Small intestine (tissue), 7 donors: ENCODE measurements at regions not wholly inside any gene's neighbourhood (a gene's known extent, or its start where the extent isn't known, plus 50 kb on each side); places are given as distances from the start of the nearest gene placed in this dataset.
"Not testable (repeated sequence)": the region's sequence is repeated elsewhere in the genome, so short reads cannot be mapped to it uniquely, and the experiment has no call there.

Source experiments
- DNase-seq, 2 donors: peaks; one replicate each; pipeline versions ENCODE4 v3.0.0 to v3.0.0-alpha.2; 2013
- FAIRE-seq: peaks from 2 replicates; lab custom pipeline; 2012; peaks lifted over from hg19 to GRCh38; lab: Jason Lieb, UNC
- H3K27ac ChIP-seq, 3 donors: one replicate each; pipeline ENCODE4 v1.5.1; 2013; ENCODE audit warnings: low read length in 2 of 3, mild to moderate bottlenecking in 2 of 3, control low read depth in 1 of 3, inconsistent platforms in 1 of 3, low read depth in 1 of 3, moderate library complexity in 1 of 3
- H3K27me3 ChIP-seq, 3 donors: one replicate each; pipeline ENCODE4 v1.6.1; 2013; ENCODE audit warnings: low read length in 3 of 3, inconsistent platforms in 1 of 3; ENCODE audit not compliant: control insufficient read depth in 3 of 3, insufficient read depth in 3 of 3
- H3K36me3 ChIP-seq, 3 donors: one replicate each; pipeline ENCODE4 v1.6.1; 2013; ENCODE audit warnings: low read length in 3 of 3, inconsistent platforms in 1 of 3, low read depth in 1 of 3, mild to moderate bottlenecking in 1 of 3, moderate library complexity in 1 of 3; ENCODE audit not compliant: control insufficient read depth in 3 of 3, insufficient read depth in 2 of 3
- H3K4me1 ChIP-seq, 3 donors: one replicate each; pipeline ENCODE4 v1.6.1; 2013; ENCODE audit warnings: low read length in 2 of 3, inconsistent platforms in 1 of 3, low read depth in 1 of 3, mild to moderate bottlenecking in 1 of 3, moderate library complexity in 1 of 3; ENCODE audit not compliant: control insufficient read depth in 3 of 3, insufficient read depth in 2 of 3
- H3K4me3 ChIP-seq, 3 donors: one replicate each; pipeline ENCODE4 v1.5.1; 2013; ENCODE audit warnings: low read length in 3 of 3, control low read depth in 1 of 3, inconsistent platforms in 1 of 3, low read depth in 1 of 3, mild to moderate bottlenecking in 1 of 3, moderate library complexity in 1 of 3
- H3K9me3 ChIP-seq, 2 donors: one replicate each; pipeline ENCODE4 v1.6.1; 2013; ENCODE audit warnings: low read depth in 1 of 2, low read length in 1 of 2; ENCODE audit not compliant: control insufficient read depth in 2 of 2, insufficient read depth in 1 of 2
- WGBS, 3 donors: extraction: QIAGEN DNeasy Blood & Tissue Kit; methylation state at CpG; one replicate each; pipeline ENCODE4 v1.1.7; 2013; 5-methylcytosine and 5-hydroxymethylcytosine counted together
- donor health status: healthy with polysubstance abuse.
- donor health status: control.
- donor health status: control.
- donor health status: Bipolar disorder and iron deficiency.
- donor health status: healthy.

DNA sequence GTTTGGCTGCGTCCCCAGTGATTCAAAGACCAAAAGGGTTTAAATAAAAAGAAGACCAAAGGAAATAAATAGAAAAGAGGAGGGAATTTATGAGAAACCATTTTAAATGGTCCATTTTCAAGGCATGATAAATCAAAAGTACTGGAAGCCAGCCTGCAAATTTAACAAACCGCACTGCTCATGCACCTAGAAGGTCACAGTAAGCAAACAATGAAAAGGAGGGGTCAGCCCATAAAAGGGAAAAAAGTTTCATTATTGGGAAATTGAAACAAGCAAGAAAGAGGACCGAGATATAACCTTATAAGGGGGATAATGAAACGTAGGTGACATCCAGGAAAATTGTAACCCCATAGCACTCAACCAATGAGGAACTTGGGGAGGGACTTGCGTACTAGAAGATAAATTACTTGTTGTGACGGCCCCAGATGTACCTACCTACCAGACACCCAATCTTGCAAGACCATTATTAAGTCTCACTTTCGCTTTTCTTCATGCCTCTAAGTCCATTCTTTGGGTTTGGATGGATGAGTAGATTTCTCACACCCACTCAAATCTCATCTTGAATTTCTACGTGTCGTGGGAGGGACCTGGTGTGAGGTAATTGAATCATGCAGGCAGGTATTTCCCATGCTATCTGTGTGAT lies 172.0 kb downstream of the SPATA31A1 start:
- not testable (repeated sequence) for H3K36me3 ChIP-seq, H3K9me3 ChIP-seq, DNase-seq, H3K27me3 ChIP-seq, FAIRE-seq, H3K27ac ChIP-seq, H3K4me3 ChIP-seq, H3K4me1 ChIP-seq
- WGBS, 3 donors, result 77 to 89% (median 78%) methylated on average over 3 of the region's 9 CpGs

DNA sequence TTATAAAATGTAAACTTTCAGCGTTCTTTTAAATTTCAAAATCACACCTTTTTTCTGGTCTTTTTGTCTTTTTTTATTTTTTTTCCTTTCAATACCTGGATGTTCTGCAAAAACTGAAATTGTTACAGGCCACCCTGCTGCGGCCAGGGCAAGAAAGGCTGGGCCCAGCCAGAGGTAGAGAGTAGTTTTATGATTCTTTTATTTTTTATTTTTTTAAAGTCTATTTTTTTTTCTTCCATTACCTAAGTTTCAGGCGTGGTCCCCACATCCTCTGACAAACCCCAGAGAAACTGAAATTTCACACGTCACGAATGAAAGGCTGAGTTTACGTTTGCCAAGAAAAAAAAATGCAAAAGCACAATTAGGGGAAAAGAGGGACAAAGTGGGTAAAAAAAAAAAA lies 177.1 kb downstream of the SPATA31A1 start:
- 73 to 83% (median 81%) methylated on average over 2 of the region's 6 CpGs for WGBS, 3 donors
- not testable (repeated sequence) for H3K9me3 ChIP-seq, H3K4me3 ChIP-seq, H3K27me3 ChIP-seq, FAIRE-seq, DNase-seq, H3K4me1 ChIP-seq, H3K36me3 ChIP-seq, H3K27ac ChIP-seq

DNA sequence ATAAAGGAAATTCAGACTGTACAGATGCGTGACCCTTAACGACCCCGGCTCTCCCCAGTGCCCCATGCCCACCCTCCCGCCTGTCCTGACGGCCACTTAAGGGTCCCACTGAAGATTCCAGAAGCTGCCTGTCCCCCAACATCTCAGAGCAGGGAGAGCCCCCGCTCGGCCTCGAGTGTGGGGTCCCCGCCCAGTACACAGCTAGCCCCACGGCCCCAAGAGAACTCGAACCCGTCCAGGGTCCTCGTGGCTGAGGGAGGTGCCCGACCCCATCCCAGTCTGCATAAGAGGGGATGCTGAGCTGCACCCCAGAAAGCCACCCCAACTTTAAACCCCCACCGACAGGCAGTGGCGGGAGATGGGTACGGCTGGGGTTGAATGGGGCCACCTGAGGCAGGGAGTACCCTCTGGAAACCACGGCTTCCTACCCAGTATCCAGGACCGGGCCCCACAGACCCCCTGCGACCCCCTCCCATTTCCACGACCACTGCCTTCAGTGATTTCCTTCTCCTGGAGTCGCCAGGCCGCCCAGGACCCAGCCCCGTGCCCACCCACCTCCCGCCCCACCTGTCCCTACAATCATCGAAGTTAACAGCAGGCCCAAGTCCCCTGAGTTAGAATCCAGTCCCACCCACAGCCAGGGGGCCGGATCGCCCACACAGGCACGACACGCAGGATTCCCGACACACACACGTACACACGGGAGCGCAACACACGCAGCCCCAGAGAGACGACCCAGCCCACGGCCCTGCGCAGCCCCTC lies 177.7 kb downstream of the SPATA31A1 start:
- not testable (repeated sequence) for H3K4me3 ChIP-seq, H3K27ac ChIP-seq, H3K36me3 ChIP-seq, H3K27me3 ChIP-seq, H3K9me3 ChIP-seq, FAIRE-seq, DNase-seq, H3K4me1 ChIP-seq
- WGBS, 3 donors, result 72 to 90% (median 87%) methylated on average over 9 to 28 of the region's 38 CpGs

DNA sequence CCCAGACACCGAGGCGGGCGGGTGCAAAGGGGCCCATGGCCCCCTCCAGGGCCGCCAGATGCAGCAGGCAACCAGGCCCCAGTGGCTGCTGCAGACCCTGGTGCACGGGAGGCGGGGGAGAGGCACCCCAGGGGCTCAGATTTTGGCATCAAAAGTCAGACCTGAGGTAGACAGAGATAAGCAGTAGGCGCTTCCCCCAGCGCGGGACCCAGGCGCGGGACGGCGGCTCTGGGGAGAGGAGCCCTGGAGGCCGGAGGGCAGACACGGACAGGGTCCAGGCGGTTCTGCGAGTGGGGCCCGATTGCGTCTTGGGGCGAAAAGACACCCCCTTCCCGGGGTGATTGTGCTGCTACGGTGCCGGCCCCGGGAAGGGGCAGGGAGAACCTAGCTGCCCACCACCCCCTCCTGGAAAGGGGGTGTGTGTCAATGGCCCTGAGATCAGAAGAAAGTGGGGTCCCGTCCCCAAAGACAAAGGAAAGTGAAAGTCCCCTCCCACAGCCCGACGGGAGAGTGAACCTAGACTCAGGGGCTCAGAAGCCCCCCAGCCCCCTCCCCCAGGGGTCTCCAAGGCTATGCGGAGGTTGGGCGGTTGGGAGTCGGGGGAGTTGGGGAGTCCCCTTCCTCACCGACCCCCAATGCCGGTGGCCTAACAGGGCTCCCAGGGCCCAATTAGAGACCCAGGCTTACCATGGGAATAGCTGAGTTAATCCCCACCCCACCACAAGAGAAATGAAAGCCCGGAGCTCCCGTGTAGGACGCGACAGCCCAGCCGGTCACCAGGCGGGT lies 178.5 kb downstream of the SPATA31A1 start:
- not testable (repeated sequence) for FAIRE-seq, H3K4me1 ChIP-seq, H3K27ac ChIP-seq, H3K4me3 ChIP-seq, H3K9me3 ChIP-seq, H3K36me3 ChIP-seq, DNase-seq, H3K27me3 ChIP-seq
- 83 to 95% (median 87%) methylated on average over 3 to 21 of the region's 38 CpGs for WGBS, 3 donors

DNA sequence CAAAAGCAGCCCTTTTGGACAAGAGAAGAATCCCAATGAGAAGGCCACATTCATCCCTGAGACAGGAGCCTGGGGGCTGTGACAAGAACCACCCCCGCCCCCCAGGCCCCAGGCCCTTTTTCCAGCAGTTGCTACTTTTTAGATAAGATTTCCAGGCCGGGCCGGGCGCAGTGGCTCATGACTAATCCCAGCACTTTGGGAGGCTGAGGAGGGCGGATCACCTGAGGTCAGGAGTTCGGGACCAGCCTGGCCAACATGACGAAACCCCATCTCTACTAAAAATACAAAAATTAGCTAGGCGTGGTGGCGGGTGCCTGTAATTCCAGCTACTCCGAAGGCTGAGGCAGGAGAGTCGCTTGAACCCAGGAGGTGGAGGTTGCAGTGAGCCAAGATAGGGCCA lies 179.4 kb downstream of the SPATA31A1 start:
- H3K27ac ChIP-seq, H3K27me3 ChIP-seq, H3K4me3 ChIP-seq, H3K9me3 ChIP-seq, FAIRE-seq, DNase-seq, H3K4me1 ChIP-seq, H3K36me3 ChIP-seq: not testable (repeated sequence)
- 77 to 90% (median 88%) methylated on average over 8 to 11 of the region's 11 CpGs for WGBS, 3 donors

DNA sequence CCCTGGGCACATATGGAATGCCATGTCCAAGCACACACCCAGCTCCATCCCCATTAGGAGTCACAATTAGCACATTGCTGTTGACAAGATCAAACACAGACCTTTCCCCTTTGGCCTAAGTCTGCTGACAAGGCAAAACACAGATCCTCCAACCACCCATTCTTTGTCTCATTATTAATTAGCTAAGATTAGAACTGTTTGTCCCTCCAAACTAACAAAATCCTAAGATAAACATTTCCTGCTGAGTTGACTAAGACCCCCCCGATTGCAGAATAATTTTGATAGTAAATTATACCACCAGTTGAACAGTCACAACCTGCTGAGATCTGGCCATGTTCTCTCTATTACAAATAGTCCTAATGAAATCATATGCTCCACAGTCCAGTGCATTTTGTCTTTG lies 186.7 kb downstream of the SPATA31A1 start:
- H3K27ac ChIP-seq, H3K4me3 ChIP-seq, H3K36me3 ChIP-seq, DNase-seq, H3K4me1 ChIP-seq, H3K27me3 ChIP-seq, FAIRE-seq, H3K9me3 ChIP-seq: not testable (repeated sequence)
- 66 to 73% (median 73%) methylated on average over 1 of the region's 1 CpG for WGBS, 3 donors

DNA sequence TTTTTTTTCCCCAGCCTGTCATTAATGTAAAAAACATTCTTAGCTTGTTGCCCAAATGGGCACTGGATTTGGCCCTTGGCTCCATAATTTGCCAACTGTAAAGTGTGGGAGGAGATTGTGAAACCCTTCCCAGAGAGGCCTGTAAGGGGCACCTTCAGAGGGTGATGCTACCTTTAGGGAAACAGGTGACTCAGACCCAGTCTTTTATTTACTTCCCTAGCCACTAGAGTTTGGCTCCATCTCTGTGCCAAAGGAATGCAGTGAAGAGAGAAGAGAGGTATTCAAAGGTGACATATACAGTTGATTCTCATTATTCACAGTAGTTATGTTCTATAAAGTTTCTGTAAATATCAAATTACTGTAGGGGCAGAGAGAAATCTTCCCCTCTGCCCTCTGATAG lies 189.6 kb downstream of the SPATA31A1 start:
- not testable (repeated sequence) for H3K27ac ChIP-seq, H3K4me3 ChIP-seq, H3K9me3 ChIP-seq, H3K27me3 ChIP-seq, DNase-seq, H3K36me3 ChIP-seq, H3K4me1 ChIP-seq, FAIRE-seq

DNA sequence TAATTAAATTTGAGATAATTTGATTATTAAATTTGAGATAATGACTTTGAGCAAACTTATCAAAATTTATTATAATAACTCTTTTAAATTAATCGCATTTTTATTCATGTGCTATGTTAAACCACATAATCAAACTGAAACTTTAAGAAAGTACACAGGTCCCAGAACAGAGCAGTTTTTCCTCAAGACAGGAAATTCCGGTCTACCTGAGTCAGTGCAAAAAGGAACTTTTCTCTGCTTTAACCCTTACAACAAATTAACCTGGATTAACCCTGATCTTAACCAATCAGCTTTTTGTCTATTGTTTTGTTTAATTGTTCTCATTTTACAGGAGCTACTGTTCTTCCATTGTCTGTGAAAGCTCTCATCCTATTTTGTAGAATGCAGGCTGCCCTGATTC lies 195.1 kb downstream of the SPATA31A1 start:
- H3K27me3 ChIP-seq, FAIRE-seq, H3K4me3 ChIP-seq, H3K27ac ChIP-seq, DNase-seq, H3K9me3 ChIP-seq, H3K36me3 ChIP-seq, H3K4me1 ChIP-seq: not testable (repeated sequence)
- WGBS, 3 donors, result 65 to 73% (median 69%) methylated on average over 1 of the region's 2 CpGs
